ENCODE measurements at regions not wholly inside any gene's neighbourhood (a gene's known extent, or its start where the extent isn't known, plus 50 kb on each side); places are given as distances from the start of the nearest gene placed in this dataset.
"Not testable (repeated sequence)": the region's sequence is repeated elsewhere in the genome, so short reads cannot be mapped to it uniquely, and the experiment has no call there.

GRCh38 chr10:64528294-64529002, 1007.2 kb downstream of the REEP3 start:
- no peak for DNase-seq

GRCh38 chr10:64529003-64529350, 1007.8 kb downstream of the REEP3 start:
- DNase-seq: no peak

- no peak for DNase-seq
Measured at GRCh38 chr10:64534616-64535015, 1013.4 kb downstream of the REEP3 start.

- DNase-seq: no peak
Measured at GRCh38 chr10:64535131-64535867, 1014.1 kb downstream of the REEP3 start.

- no peak for DNase-seq
Measured at GRCh38 chr10:64537112-64537511, 1015.9 kb downstream of the REEP3 start.

- DNase-seq: no peak
Measured at GRCh38 chr10:64537928-64538327, 1016.7 kb downstream of the REEP3 start.

- DNase-seq: no peak
Measured at GRCh38 chr10:64546073-64546472, 1024.9 kb downstream of the REEP3 start.

GRCh38 chr10:64547168-64547567, 1026.0 kb downstream of the REEP3 start:
- DNase-seq: no peak

GRCh38 chr10:64555666-64556065, 1034.5 kb downstream of the REEP3 start:
- DNase-seq: no peak

GRCh38 chr10:64558094-64558835, 1037.1 kb downstream of the REEP3 start:
- no peak for DNase-seq

GRCh38 chr10:64571056-64571455, 1049.9 kb downstream of the REEP3 start:
- no peak for DNase-seq

GRCh38 chr10:64573623-64574325, 1052.6 kb downstream of the REEP3 start:
- DNase-seq: no peak

- DNase-seq: no peak
Measured at GRCh38 chr10:64574371-64574770, 1053.2 kb downstream of the REEP3 start.

- no peak for DNase-seq
Measured at GRCh38 chr10:64576497-64576896, 1055.3 kb downstream of the REEP3 start.

- not testable (repeated sequence) for DNase-seq
Measured at GRCh38 chr10:64578757-64579156, 1057.6 kb downstream of the REEP3 start.

GRCh38 chr10:64586934-64587503, 1065.8 kb downstream of the REEP3 start:
- no peak for DNase-seq

- no peak for DNase-seq
Measured at GRCh38 chr10:64594072-64594471, 1072.9 kb downstream of the REEP3 start.

- DNase-seq: no peak
Measured at GRCh38 chr10:64598600-64598999, 1077.4 kb downstream of the REEP3 start.

GRCh38 chr10:64601298-64601697, 1080.1 kb downstream of the REEP3 start:
- no peak for DNase-seq

- no peak for DNase-seq
Measured at GRCh38 chr10:64617085-64617484, 1095.9 kb downstream of the REEP3 start.

- no peak for DNase-seq
Measured at GRCh38 chr10:64619102-64619501, 1097.9 kb downstream of the REEP3 start.

- DNase-seq: no peak
Measured at GRCh38 chr10:64626924-64627323, 1105.7 kb downstream of the REEP3 start.

GRCh38 chr10:64630534-64630933, 1109.3 kb downstream of the REEP3 start:
- no peak for DNase-seq
